ENCODE measurements at regions not wholly inside any gene's neighbourhood (a gene's known extent, or its start where the extent isn't known, plus 50 kb on each side); places are given as distances from the start of the nearest gene placed in this dataset.

DNA sequence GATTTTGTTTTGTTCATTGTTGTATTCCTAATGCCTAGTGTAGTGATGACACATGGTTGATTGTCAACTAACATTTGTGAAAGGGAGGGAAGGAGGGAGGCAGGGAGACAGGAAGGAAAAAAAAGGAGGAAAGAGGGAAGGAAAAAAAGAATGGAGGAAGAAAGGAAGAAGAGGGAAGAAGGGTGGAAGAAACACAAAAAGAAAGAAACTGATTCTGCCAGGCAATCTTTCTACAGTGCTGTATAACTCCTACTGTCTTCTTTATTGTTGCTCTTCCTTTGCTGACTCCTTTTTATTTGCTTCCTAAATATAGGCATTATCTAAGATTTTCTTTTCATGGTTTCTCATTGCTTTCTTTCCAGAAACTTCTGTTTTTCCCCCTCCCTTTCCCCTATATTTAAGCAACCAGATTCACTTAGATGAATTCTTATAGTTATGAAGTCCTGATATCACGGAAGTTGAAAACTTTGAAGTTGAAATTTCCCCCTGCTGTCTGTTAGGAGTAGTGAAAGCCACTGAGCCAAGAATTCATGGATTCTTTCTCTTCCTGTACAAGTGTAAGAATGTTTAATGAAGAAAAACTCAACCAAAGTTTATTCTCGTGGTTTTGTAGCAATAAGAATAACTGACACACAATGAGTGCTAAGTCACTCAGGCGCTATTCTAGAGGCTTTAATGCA lies 305.1 kb upstream of the FSHR start:
- TF ChIP-seq POLR2AphosphoS5 (IDR thresholded peaks at IDR 0.05) (no peak), CTCF (IDR thresholded peaks at IDR 0.05) (no peak), POLR2A (IDR thresholded peaks at IDR 0.05) (no peak)

All from stomach (tissue), 4 donors.